GM19463 (cell line): ENCODE measurements at regions not wholly inside any gene's neighbourhood (a gene's known extent, or its start where the extent isn't known, plus 50 kb on each side); places are given as distances from the start of the nearest gene placed in this dataset.

Experiments used
- ATAC-seq: cut with Tn5 transposase; IDR thresholded peaks from one replicate; pipeline ENCODE4 v1.9.1; 2021; ENCODE audit warnings: mild to moderate bottlenecking, moderate library complexity; ENCODE audit not compliant: unreplicated experiment

DNA sequence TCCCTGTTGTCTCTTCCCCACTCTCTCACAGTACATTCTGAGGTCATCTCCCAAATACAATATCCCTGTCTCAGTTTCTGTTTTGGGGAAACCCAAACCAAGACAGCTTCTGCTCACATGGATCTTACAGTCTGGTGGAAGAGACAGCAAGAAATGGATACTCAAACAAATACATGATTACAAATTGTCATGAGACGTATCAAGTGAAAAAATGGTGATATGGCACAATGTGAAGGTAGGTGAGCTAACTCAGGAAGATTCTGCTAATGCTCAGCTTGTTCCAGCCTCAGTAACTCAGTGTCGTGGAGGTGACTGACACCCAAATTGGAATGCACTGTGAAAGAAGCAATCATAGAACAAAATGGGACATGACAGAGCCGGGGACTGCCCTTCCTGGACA, 68.3 kb downstream of the CHST1 start:
- no peak for ATAC-seq

DNA sequence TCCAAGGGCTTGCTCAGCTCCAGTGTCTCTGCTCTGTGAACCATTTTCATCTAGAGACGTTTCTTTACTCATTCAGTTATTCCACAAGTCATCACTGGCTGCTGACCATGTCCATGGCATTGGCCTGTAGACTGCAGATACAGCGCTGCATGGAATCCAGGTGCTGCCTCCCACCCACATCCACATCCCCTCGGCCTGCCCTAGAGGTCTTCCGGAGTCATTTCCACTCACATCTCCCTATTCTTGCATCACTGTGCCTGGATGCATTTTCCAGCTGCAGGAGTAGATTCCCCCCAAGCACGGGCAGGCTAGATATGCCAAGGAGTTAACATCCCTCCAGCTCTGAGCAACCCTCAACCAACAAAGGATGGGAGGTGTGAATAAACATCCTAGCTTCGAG, 68.9 kb downstream of the CHST1 start:
- no peak for ATAC-seq

DNA sequence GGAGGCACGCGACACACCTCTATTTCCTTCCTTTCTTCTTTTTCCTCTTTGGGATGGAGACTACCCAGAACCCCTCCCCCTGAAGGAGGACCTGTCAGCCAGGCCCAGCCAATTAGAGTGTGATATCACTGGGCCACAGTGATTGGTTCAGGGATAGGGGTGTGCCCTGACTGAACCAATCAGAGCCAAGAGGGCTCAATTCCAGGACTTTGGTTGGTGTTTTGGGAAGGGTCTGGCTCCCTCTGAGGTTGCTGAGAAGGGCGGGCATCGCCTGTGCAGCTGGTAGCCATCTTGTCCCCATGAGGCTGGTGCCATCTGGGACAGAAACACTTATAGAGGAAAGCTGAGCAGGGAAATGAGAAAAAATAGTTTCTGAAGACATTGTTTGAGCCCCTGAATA, 71.4 kb downstream of the CHST1 start:
- no peak for ATAC-seq

DNA sequence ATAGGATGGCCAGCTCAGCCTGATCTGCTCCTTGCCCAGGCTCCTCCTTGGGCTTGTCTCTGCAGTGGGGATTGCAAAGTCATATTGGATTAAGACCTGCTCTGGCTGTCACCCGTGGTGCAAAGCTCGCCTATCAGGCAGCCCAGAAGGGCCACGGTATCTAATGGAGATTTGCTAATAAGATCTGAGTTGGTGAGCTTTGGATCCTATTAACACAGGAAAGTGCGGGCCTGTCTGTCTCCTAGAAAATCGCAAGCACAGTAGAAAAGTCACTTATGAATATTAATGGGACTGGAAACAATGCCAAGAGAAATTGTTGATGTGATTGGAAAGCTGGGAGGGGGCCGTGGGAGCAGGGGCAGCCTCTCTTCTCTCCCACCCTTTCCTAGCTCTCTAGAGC, 72.8 kb downstream of the CHST1 start:
- no peak for ATAC-seq

DNA sequence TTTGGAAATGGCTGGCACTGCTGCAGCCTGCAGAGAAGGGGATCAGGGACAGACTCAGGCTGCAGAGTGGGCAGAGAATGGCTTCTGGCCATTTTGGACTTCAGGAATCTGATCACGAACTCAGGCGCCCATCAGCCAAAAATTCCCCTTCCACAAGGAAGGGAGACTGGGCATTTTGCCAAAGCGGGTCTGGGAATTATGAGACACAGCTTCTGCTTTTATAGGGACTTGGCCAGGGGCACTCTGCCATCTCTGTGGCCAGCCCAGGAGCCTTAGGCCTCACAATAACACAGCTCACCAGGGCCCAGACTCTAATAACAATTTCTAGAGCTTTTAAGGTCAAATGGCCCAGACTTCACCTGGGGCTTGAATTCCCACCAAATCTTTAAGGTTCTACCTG, 74.7 kb downstream of the CHST1 start:
- no peak for ATAC-seq

DNA sequence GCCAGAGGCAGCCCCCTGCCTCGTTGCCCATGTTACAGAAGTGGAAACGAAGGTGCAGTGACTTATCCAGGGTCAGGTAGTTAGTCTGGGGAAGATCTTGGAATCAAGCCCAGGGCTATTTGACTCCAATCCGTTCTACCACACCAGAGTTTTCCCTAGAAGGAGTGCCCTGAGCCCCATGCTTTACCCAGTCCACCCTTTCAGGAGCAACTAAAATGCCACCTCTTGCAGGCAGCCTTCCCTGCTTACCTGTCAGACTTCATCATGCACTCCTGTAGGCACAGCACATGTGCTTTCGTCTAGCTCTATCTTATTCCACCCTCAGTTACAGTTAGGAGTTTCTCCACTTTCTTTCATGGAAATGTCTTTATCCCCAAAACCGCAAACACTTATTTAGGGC, 80.2 kb downstream of the CHST1 start:
- no peak for ATAC-seq

DNA sequence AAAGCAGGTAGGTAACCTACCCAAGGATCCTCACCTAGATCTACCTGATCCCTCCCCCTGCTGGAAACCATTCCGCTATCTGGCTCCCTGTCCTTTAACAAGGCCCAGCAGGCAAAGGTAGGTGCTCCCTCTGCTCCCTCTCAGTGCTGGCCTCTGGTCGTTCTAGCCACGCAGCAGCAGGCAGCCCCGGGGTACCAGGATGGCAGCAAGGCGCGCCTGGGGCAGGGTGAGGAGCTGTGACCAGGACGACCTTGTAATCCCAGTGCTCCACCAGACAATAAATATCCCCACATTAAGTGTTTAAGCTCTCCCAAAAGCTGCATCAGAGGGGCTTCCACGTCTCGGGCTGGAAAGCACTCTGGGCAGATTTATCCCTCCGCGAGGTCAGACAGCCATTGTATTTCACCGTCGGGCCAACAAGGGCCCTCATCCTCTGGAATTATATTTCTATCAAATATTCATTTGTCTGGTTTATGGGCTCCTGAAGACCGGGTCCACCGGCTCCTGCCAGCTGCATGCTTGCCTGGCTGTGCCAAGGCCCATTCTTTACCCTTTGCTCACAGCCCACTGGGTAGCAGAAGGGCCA, 81.3 kb downstream of the CHST1 start:
- no peak for ATAC-seq

DNA sequence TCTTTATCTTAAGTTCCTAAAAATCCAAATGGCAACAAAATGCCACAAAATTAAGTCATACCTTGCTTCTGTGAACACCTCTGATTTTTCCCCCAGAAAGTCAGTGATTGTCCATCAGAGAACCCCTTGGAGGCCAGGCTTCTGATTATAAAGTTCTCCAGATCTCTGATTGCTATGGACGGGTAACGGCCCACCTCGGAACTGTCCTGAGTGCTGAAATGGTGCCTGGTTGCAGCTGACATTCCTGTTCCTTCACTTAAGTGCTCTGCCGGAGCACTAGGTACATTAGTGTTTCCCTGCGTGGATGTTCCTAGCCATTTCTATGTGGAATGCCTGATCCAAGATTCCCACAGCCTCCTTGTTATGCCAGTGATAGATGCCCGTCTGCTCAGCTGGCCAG, 85.0 kb downstream of the CHST1 start:
- ATAC-seq: no peak

DNA sequence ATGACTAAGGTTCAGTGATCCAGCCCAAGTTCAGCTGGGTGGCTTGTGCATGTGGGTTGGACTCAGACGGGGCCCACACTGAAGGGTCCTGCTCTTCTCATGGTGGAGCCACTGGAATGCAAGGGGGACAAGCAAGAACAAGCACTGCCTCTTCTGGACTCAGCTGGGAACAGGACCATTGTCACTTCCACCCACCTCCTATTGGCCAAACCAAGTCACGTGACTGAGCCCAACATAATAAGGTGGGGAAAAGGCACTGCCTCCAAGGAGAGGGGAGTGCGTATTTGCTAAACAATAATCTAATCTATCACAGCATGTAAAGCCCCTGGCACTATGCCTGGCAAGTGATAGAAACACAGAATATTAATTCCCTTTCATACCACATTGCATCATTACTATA, 87.1 kb downstream of the CHST1 start:
- ATAC-seq: no peak

DNA sequence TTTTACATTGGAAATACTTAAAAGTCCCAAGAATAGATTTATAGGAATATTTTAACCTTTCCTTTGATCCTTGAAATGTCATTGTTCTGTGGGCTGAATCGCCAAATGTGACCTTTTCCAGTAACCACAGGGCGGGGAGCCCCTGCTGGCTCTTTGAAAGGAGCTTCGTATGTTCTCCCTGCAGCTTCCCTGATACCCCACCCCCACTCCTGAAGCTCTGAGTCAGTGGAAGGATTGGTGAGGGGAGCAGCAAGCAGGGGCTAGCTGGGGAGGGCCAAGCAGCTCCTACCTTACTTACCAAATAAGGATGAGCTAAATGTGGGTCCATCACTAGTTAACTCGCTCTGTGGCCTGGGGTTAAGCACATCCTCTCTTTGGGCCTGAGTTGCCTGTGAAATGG, 87.7 kb downstream of the CHST1 start:
- no peak for ATAC-seq

DNA sequence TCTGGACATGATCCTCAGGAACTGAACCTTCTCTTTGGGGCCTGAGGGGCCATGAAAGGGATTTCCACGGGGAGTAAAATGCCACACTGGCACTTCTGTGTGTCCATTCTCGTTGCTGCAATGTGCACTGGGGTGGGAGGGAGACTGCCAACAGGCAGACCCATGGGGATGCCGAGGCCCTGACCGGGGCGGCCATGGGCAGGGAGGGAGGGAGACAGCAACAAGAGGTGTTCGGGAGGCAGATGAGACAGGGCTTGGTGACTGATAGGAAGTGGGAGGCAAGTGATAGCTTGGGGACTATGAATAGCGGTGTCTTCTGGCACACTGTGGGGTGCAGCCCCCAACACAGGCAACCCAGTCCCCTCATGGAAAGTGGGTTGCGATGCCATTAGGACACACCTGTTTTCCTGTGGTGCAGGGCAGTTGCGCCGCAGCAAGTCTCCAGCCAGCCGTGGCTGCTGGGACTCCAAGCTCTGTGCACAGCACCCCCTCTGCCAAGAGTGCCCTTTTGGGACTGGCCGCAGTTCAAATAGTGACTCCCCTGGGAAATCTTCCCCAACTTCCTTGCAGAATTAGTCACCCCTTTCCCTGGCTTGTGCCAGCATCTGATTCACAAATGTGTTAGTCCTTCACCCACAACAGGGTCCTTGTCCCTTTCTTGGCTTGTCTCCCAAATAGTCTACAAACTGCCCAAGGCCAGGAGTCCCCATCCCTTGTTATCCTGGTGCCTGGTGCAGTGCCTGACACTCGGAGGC, 88.8 kb downstream of the CHST1 start:
- ATAC-seq: no peak

DNA sequence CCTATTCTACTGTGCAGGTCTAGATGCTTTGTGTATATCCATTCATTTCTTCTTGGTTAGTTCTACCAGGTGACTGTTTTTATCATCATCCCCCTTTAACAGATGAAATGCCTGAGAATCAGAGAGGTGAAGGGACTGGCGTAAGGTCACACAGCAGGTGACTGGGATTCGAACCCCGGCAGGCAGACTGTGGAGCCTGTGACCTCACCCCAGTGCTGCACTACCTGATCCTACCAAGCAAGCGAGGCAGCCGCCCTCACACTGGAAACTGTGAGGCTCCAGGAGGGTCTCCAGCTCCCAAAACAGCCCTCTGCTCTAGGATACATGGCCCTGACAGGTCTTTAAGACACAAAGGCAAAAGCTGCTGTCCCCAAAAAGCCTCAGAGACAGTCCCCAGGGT, 91.7 kb downstream of the CHST1 start:
- ATAC-seq: no peak

DNA sequence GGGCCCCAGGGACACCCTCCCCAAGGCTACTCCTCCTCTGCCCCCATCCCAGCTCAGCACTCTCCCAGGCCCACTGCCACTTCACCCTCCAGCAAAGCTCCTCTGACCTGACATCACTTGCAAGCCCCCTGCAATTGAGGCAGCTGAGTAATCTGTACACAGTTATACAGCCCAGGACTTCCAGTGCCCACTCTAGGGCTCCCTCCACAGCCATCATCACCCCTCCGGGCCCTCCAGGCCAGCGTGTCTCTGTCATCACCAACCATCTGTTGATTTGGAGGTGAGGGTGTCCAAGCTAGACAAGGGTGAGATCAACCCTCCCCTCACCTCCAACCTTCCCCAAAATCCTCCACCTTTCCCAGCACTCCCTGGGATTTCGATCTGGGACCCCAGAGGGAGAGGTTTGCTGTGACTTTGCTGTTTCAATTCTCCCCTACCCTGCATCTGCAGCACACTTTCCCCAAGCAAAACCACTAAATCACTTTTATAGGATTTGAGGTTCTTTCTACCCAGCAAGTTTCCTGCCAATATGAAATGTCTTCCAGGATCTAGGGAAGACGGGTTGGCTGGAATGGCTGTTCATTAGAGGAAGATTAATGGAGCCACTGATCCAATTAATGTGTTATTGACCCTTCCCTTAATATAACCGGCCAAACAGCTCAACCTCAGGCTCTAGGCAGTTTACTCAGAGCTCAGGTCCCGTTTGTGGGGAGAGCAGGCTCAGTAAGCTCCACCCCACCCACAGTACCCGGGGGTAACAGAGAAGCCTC, 92.9 kb downstream of the CHST1 start:
- no peak for ATAC-seq

DNA sequence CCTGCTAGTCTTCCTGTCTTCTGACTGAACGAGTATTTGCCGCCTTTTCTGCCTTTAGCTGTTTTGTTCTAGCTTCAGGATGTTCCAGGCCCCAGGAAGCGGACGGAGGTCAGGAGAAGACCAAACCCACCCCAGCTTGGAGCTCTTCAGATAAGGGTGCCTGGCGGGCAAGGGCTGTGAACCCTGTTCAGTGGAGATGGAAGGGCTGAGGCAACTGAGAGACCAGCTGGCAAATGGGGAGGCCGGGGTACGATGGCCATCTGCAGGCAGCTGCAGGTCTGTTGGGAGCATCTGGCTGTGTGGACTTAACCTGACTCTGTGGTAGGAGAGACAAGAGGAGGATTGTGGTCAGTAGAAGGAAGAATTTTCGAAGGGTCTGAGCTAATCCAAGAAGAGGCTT, 95.6 kb downstream of the CHST1 start:
- ATAC-seq: no peak

DNA sequence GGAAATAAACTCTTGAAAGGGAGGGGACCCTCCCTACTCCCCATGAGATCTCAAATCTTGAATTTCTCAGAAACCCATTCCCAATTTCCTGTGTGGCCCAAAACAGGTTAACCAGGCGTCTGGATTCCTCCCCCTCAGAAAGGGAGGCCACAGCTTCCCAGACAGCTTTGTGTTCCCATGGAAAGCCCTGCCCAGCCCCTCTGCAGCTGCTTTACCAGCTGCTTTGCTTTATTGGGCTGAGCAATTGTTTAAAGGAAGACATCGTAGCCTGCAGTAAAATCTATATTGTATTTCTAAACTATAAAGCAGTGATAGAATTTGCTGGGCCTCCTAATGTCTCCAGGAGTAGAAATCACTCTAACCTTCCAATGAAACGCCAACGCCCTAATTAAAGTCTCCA, 97.4 kb downstream of the CHST1 start:
- no peak for ATAC-seq

DNA sequence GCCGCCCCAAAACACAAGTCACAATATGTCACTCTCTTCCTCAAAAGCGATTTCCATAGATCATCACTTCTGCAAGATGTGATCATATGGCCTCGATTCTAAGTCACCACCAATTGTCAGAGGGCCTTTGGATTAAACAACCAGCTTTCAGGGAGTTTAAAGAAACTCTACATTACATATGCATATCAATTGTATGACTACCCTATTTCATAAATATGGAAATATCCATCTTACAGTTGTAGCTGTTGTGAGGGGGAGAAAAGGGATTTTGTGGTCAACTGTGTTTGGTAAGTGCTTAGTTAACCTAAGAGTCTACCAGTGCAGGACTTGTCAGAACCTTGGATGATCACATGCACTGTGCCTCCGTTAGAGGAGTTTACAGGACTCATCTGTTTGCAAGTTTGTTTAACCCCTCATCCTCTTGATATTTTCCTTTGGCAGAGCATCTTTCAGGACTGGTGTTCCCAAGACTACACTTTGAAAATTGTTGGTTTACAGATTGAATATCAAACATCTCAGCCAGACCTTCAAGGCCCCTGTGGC, 99.9 kb downstream of the CHST1 start:
- no peak for ATAC-seq

DNA sequence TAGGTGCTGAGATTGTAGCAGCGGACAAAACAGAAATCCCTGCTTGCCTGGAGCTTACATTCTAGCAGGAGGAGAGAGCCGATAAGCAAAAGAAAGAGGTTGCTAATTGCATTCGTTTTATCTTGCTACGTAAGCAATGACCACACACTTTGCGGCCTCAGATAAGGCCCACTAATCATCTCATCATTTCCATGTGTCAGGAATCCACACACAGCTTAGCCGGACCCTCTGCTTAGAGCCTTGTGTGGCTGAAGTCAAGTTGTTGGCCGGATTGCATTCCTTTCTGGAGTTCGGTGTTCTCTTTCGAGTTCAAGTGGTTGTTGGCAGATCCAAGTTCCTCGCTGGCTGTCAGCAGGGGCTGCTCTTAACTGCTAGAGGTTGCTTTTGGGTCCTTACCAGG, 101.6 kb downstream of the CHST1 start:
- no peak for ATAC-seq

DNA sequence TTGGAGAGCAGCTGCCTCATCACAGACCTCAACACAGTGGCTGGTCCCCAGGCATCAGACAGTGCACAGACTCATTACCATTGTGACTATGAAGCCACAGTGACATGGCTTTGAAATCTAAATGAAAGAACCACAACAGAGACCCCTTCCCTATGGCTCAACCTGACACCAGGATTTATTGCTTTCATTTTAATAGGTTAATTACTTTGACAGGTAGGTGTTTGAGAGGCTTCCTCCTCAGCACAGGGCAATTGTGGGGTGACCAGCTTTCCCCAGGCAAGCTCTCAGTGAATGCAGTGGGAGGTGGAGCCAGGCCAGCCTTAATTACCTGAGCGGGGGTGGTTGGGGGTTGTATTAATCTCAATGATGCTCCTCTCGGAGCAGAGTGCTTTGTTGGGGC, 102.3 kb downstream of the CHST1 start:
- ATAC-seq: no peak

DNA sequence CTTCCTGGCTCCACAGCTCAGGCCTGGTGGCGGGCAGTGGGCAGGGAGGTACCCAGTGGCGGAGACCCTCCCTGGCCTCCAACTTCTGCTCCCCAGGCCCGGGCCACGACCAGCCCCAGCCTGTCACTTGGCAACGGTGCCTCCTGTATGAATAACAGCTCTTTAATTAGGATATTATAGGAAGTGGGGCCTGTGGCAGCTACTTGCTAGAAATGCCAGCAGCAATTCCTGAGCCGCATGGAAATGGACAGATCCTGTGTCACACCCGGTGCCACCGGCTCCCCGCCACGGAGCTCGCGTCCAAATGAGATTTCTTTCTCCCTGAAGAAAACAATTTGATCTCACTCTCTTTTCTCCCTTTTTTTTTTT, 104.5 kb downstream of the CHST1 start:
- no peak for ATAC-seq

DNA sequence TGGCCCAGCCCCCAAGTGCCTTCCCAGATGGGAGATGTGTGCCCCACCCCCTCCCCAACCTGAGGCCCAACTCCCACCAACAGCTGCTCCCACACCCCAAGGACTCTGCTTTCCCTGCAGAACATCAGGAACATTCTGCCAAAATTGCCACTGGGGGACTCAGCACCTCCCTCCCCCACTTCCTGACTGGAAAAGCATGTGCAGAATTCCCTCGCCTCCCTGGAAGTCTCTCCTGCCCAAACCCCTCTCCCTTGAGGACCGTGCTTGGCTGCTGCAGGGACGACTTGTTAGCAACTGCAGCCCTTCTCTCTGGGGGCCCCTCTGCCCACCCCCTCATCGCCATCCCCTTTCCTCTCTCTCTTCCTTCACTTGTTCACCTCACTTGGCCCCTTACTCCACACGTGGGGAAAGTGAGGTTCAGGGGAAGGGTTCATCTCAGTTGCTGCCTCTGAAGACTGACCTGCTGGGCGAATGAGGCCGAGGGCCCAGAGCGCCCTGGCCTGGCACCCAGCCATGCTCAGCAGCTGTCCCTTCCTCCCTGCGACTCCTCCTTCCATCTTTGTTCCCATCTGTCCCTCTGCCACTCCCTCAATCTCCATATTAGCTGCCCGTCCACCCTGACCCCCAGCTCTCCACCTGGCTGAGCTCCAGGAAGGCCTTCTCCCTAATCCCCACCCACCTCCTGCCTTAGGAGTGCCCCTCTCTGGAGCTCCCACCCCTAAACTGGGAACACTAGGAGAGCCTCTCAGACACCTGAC, 105.1 kb downstream of the CHST1 start:
- ATAC-seq: no peak
